ENCODE measurements at regions not wholly inside any gene's neighbourhood (a gene's known extent, or its start where the extent isn't known, plus 50 kb on each side); places are given as distances from the start of the nearest gene placed in this dataset.

DNA sequence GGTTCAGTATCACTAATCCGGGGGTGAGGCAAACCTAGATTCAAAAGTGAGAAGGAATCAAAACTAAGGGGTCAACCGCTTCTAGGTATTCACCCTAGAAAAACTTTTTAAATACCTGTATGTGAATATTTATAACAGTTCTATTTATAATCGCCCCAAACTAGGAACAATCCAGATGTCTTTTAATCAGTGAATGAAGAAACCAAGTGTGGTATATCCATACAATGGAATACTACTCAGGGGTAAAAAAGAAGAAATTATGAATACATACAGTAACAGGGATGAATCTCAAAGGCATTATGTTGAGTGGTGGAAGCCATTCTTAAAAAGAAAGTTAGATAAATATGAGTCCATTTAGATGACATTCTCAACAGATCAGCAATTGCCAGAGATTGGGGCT, 178.0 kb upstream of the BLID start:
- H3K27ac ChIP-seq (ENCODE audit: low read depth in 1 of 2, low read length in 1 of 2): no peak overlapping the region
- H3K4me1 ChIP-seq (ENCODE audit: control insufficient read depth in 2 of 2, insufficient read depth in 2 of 2, low read length in 2 of 2): no peaks in the 10 kb centered on the region
- no peaks in the 10 kb centered on the region for H3K27me3 ChIP-seq (ENCODE audit: control insufficient read depth in 2 of 2, insufficient read depth in 1 of 2, low read length in 1 of 2)
- DNase-seq (ENCODE audit: low read depth in 6 of 9, low spot score in 9 of 9): no peak
- WGBS: 63% methylated on average over 3 of the region's 3 CpGs
- no peak overlapping the region for H3K4me3 ChIP-seq (ENCODE audit: low read length in 2 of 2)
- H3K9me3 ChIP-seq (ENCODE audit: control insufficient read depth in 2 of 2, insufficient read depth in 1 of 2, low read length in 1 of 2): peaks cover 0 to 5% of the 10 kb centered on the region in 2 donors
- no peaks in the 10 kb centered on the region for H3K36me3 ChIP-seq (ENCODE audit: control insufficient read depth in 2 of 2, insufficient read depth in 2 of 2, low read length in 1 of 2)

DNA sequence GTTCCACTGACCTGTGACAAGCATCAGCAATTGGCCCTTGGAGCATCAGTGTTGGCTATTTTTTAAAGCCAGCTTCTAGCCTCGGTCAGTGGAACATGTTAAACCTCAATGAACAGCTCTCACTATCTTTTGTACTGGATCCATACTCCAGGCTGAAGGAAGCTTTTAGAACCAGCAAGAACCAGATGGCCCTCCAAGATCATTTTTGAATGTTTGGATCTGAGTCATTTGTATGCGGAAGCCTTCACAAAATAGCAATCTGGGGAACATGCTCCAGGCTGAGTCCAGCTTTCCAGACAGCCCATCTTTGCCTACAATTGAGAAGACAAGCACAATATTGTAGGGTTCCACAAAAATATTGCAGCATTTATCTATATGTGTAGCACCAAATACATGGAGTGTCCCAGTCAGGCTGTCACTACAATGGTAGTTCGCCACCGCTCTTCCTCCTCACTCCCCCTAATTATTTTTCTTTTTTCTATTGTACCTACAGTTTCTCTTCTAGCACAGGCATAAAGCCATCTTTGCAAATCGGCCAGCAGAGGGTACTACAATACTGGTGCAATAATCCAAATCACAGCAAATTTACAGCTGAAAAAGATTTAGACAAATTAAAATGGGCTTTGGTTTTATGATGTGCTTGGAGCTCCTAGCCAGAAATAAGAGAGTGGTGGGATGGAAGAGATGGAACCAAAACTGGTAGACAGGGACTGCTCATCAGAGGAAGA, 177.4 kb upstream of the BLID start:
- H3K9me3 ChIP-seq (ENCODE audit: control insufficient read depth in 2 of 2, insufficient read depth in 1 of 2, low read length in 1 of 2): peaks cover 0 to 2% of the 10 kb centered on the region in 2 donors
- H3K27ac ChIP-seq (ENCODE audit: low read depth in 1 of 2, low read length in 1 of 2): no peak overlapping the region
- no peaks in the 10 kb centered on the region for H3K4me1 ChIP-seq (ENCODE audit: control insufficient read depth in 2 of 2, insufficient read depth in 2 of 2, low read length in 2 of 2)
- H3K27me3 ChIP-seq (ENCODE audit: control insufficient read depth in 2 of 2, insufficient read depth in 1 of 2, low read length in 1 of 2): no peaks in the 10 kb centered on the region
- H3K4me3 ChIP-seq (ENCODE audit: low read length in 2 of 2): no peak overlapping the region
- WGBS: 90% methylated on average over 5 of the region's 5 CpGs
- H3K36me3 ChIP-seq (ENCODE audit: control insufficient read depth in 2 of 2, insufficient read depth in 2 of 2, low read length in 1 of 2): no peaks in the 10 kb centered on the region
- no peak for DNase-seq (ENCODE audit: low read depth in 6 of 9, low spot score in 9 of 9)

DNA sequence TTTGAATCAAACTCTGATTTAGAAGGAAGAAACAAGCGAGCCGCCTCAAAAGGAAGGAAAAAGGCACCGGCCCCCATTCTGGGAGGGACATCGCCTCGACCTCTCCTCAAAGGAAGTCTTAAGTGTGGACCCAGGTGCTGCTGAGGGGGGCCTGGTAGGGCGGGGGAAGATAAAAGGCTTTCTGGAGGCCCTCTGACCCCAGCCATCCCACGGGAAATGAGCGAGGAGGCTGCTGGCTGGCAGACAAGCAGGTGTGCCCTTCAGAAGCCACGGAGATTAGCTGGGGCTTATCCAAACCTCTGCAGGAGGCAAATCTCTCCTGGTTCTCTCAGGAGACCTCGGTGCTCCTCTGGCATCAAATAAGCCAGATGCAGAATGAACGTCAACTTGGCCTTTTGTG, 171.4 kb upstream of the BLID start:
- Histone ChIP-seq H3K4me3 (ENCODE audit: low read length in 2 of 2) (no peak overlapping the region), H3K27ac (ENCODE audit: low read depth in 1 of 2, low read length in 1 of 2) (no peak overlapping the region), H3K4me1 (ENCODE audit: control insufficient read depth in 2 of 2, insufficient read depth in 2 of 2, low read length in 2 of 2) (no peaks in the 10 kb centered on the region), H3K27me3 (ENCODE audit: control insufficient read depth in 2 of 2, insufficient read depth in 1 of 2, low read length in 1 of 2) (no peaks in the 10 kb centered on the region), H3K36me3 (ENCODE audit: control insufficient read depth in 2 of 2, insufficient read depth in 2 of 2, low read length in 1 of 2) (no peaks in the 10 kb centered on the region), H3K9me3 (ENCODE audit: control insufficient read depth in 2 of 2, insufficient read depth in 1 of 2, low read length in 1 of 2) (no peaks in the 10 kb centered on the region)
- 53% methylated on average over 11 of the region's 11 CpGs for WGBS
- no peak for DNase-seq (ENCODE audit: low read depth in 6 of 9, low spot score in 9 of 9)

DNA sequence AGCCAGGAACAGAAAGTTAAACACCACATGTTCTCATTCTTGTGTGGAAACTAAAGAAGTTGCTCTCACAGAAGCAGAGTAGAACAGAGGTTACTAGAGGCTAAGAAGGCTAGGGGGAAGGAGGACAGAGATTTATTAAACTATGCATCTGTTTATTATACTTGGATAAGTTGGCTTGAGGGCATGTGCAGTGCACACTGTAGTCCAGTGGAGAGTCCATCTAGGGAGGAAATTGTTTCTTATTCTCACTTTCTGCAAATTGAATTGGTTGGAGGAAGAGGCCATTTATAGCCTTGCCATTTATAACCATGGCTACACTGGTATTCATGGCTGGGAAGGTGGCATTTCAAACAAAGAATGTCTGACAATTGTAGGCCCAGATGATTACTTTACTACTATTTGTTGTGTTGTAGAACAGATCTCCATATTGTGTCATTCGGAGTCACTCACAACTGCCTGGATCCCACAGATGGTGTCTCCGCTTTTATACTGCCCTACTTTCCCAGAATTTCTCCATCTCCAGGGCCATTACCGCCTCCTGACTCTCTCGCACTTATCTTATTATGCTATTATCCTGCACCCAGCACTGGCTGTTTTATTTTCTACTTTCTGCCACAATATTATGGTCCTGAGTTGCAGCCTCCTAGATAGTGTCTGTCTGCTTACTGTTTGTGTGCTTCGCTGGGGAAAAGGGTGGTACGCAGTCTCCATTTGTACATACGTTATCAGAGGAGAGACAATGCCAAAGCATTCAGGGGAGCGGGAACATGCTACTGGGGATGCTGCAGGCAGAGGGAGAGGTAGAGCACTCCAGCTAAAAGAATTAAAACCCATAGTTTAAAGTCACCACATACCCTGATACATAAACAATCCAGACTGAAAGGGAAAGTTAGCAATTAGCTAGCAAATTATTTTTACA, 169.3 kb upstream of the BLID start:
- H3K36me3 ChIP-seq (ENCODE audit: control insufficient read depth in 2 of 2, insufficient read depth in 2 of 2, low read length in 1 of 2): no peaks in the 10 kb centered on the region
- H3K4me3 ChIP-seq (ENCODE audit: low read length in 2 of 2): no peak overlapping the region
- H3K27ac ChIP-seq (ENCODE audit: low read depth in 1 of 2, low read length in 1 of 2): no peak overlapping the region
- 97% methylated on average over 8 of the region's 8 CpGs for WGBS
- DNase-seq (ENCODE audit: low read depth in 6 of 9, low spot score in 9 of 9): no peak
- H3K4me1 ChIP-seq (ENCODE audit: control insufficient read depth in 2 of 2, insufficient read depth in 2 of 2, low read length in 2 of 2): no peaks in the 10 kb centered on the region
- H3K9me3 ChIP-seq (ENCODE audit: control insufficient read depth in 2 of 2, insufficient read depth in 1 of 2, low read length in 1 of 2): no peaks in the 10 kb centered on the region
- H3K27me3 ChIP-seq (ENCODE audit: control insufficient read depth in 2 of 2, insufficient read depth in 1 of 2, low read length in 1 of 2): no peaks in the 10 kb centered on the region

DNA sequence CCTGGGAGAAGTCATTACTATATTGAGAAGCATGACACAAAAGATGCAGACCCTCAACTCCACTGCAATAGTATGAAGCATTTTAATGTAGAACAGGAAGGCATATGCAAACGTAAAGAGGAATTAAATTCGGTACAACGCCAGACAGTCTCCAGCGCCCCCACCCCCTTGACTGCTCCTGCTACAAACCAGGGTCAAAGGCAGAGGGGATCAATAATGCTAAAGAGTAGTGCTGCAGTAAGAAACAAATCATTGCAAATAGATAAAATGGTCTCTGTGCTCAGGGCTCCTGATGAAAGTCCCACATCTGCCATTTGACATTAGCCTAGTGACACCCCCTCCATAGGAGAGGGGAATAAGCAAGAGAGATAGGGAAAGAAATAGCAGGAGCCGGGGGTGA, 164.9 kb upstream of the BLID start:
- Histone ChIP-seq H3K36me3 (ENCODE audit: control insufficient read depth in 2 of 2, insufficient read depth in 2 of 2, low read length in 1 of 2) (no peaks in the 10 kb centered on the region), H3K4me1 (ENCODE audit: control insufficient read depth in 2 of 2, insufficient read depth in 2 of 2, low read length in 2 of 2) (no peaks in the 10 kb centered on the region), H3K4me3 (ENCODE audit: low read length in 2 of 2) (no peak overlapping the region), H3K27me3 (ENCODE audit: control insufficient read depth in 2 of 2, insufficient read depth in 1 of 2, low read length in 1 of 2) (no peaks in the 10 kb centered on the region), H3K9me3 (ENCODE audit: control insufficient read depth in 2 of 2, insufficient read depth in 1 of 2, low read length in 1 of 2) (no peaks in the 10 kb centered on the region), H3K27ac (ENCODE audit: low read depth in 1 of 2, low read length in 1 of 2) (no peak overlapping the region)
- WGBS: 92% methylated on average over 5 of the region's 5 CpGs
- no peak for DNase-seq (ENCODE audit: low read depth in 6 of 9, low spot score in 9 of 9)

DNA sequence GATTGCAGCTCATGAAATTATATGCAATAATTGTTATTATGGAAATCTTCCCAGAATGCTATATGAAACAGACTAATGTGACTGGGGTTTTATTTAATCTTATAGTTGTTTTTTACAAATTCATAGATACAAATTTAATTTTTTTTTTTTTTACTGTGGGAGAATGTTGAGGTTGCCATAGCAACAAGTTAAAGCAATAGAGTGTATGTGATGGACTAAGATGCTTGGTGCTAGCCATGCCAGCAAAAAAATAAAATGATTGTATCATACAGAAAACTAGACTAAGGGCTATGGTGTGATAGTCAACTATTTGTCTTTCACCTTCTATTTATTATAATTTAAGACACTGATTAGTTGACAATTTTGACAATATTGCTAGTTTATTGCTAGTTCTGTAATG, 163.2 kb upstream of the BLID start:
- no peak overlapping the region for H3K4me3 ChIP-seq (ENCODE audit: low read length in 2 of 2)
- no peaks in the 10 kb centered on the region for H3K9me3 ChIP-seq (ENCODE audit: control insufficient read depth in 2 of 2, insufficient read depth in 1 of 2, low read length in 1 of 2)
- no peaks in the 10 kb centered on the region for H3K4me1 ChIP-seq (ENCODE audit: control insufficient read depth in 2 of 2, insufficient read depth in 2 of 2, low read length in 2 of 2)
- no peaks in the 10 kb centered on the region for H3K36me3 ChIP-seq (ENCODE audit: control insufficient read depth in 2 of 2, insufficient read depth in 2 of 2, low read length in 1 of 2)
- DNase-seq (ENCODE audit: low read depth in 6 of 9, low spot score in 9 of 9): no peak
- no peaks in the 10 kb centered on the region for H3K27me3 ChIP-seq (ENCODE audit: control insufficient read depth in 2 of 2, insufficient read depth in 1 of 2, low read length in 1 of 2)
- H3K27ac ChIP-seq (ENCODE audit: low read depth in 1 of 2, low read length in 1 of 2): no peak overlapping the region

DNA sequence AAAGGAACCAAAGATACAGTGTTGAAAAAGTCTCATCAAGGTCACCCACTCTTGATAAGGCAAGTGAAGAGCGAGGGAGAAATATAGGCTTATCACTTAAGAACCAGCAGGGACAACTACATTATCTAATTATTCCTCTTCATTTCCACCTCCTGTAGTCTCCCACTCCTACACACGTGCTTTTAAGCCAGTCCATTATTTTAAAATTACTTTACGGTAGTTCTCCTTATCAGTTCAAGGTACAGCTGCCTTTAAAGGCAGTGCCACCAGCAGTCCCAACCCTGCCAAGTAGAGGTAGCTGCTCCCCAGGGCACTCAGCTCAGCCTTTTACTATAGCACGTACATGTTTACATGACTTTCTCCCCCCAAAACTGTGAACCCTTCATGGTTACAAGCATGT, 161.5 kb upstream of the BLID start:
- Histone ChIP-seq H3K36me3 (ENCODE audit: control insufficient read depth in 2 of 2, insufficient read depth in 2 of 2, low read length in 1 of 2) (no peaks in the 10 kb centered on the region), H3K4me3 (ENCODE audit: low read length in 2 of 2) (no peak overlapping the region), H3K9me3 (ENCODE audit: control insufficient read depth in 2 of 2, insufficient read depth in 1 of 2, low read length in 1 of 2) (no peaks in the 10 kb centered on the region), H3K4me1 (ENCODE audit: control insufficient read depth in 2 of 2, insufficient read depth in 2 of 2, low read length in 2 of 2) (no peaks in the 10 kb centered on the region), H3K27me3 (ENCODE audit: control insufficient read depth in 2 of 2, insufficient read depth in 1 of 2, low read length in 1 of 2) (no peaks in the 10 kb centered on the region), H3K27ac (ENCODE audit: low read depth in 1 of 2, low read length in 1 of 2) (no peak overlapping the region)
- DNase-seq (ENCODE audit: low read depth in 6 of 9, low spot score in 9 of 9): no peak
- WGBS: 95% methylated on average over 4 of the region's 4 CpGs

DNA sequence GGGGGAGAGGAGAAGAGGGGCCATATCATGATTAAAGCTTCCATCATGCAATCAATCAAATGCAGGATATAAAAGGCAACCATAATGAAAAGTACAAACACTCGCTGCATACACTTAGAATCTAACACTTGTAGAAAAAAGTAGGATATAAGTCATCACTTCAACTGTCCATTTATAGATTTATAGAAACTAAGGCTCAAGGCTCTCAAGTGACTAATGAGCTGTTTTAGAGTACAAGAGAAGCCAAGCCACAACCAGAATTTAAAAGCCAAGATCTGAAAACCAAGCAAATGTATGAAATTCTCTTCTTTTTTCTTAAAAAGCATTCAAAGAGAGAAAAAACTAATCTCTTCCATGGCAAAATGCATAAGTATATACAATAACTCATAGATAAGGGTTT, 160.2 kb upstream of the BLID start:
- no peaks in the 10 kb centered on the region for H3K36me3 ChIP-seq (ENCODE audit: control insufficient read depth in 2 of 2, insufficient read depth in 2 of 2, low read length in 1 of 2)
- WGBS: 98% methylated on average over 1 of the region's 1 CpG
- no peaks in the 10 kb centered on the region for H3K9me3 ChIP-seq (ENCODE audit: control insufficient read depth in 2 of 2, insufficient read depth in 1 of 2, low read length in 1 of 2)
- no peak overlapping the region for H3K4me3 ChIP-seq (ENCODE audit: low read length in 2 of 2)
- no peak for DNase-seq (ENCODE audit: low read depth in 6 of 9, low spot score in 9 of 9)
- H3K4me1 ChIP-seq (ENCODE audit: control insufficient read depth in 2 of 2, insufficient read depth in 2 of 2, low read length in 2 of 2): no peaks in the 10 kb centered on the region
- no peaks in the 10 kb centered on the region for H3K27me3 ChIP-seq (ENCODE audit: control insufficient read depth in 2 of 2, insufficient read depth in 1 of 2, low read length in 1 of 2)
- H3K27ac ChIP-seq (ENCODE audit: low read depth in 1 of 2, low read length in 1 of 2): no peak overlapping the region

DNA sequence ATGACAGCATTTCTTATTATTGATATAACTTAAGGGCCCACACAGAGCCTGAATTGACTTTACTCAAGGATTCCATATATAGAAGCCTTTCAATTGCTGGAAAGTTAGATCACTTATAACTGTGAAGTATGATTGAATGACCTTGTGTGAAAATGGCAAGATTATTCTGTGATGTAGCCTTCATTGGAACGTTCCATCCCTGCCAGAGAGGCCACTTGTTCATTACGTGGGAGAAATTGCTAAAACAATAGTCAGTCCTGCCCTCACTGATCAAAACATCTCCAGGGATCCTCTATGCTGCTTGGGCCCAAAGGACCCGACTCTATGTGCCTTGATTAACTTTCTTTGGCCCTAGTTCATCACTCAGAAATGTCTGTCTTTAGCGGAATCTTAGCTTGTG, 159.5 kb upstream of the BLID start:
- DNase-seq (ENCODE audit: low read depth in 6 of 9, low spot score in 9 of 9): no peak
- Histone ChIP-seq H3K4me1 (ENCODE audit: control insufficient read depth in 2 of 2, insufficient read depth in 2 of 2, low read length in 2 of 2) (no peaks in the 10 kb centered on the region), H3K27ac (ENCODE audit: low read depth in 1 of 2, low read length in 1 of 2) (no peak overlapping the region), H3K36me3 (ENCODE audit: control insufficient read depth in 2 of 2, insufficient read depth in 2 of 2, low read length in 1 of 2) (no peaks in the 10 kb centered on the region), H3K4me3 (ENCODE audit: low read length in 2 of 2) (no peak overlapping the region), H3K27me3 (ENCODE audit: control insufficient read depth in 2 of 2, insufficient read depth in 1 of 2, low read length in 1 of 2) (no peaks in the 10 kb centered on the region), H3K9me3 (ENCODE audit: control insufficient read depth in 2 of 2, insufficient read depth in 1 of 2, low read length in 1 of 2) (no peaks in the 10 kb centered on the region)
- WGBS: 91% methylated on average over 4 of the region's 4 CpGs
